ENCODE measurements at regions not wholly inside any gene's neighbourhood (a gene's known extent, or its start where the extent isn't known, plus 50 kb on each side); places are given as distances from the start of the nearest gene placed in this dataset.
"Not testable (repeated sequence)": the region's sequence is repeated elsewhere in the genome, so short reads cannot be mapped to it uniquely, and the experiment has no call there.

DNA sequence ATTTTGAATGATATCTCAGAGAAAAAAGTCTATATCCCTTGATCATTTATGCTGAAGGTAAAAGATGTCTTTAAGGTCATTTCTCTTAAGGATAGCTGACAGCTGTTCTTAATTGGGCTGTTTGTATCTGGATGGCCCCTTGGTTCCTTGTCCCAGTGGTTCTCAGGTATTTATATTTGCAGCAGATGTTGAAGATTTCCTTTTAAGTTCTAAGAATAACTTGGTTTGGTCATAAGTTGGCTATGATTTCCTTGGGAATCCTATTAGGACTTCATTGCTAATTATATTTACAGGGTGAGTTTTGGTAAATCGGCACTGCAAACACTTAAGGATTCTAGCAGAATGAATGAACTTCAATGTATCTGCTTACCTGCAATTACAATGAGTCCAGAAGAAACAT lies 460.4 kb upstream of the SGO1 start:
- DNase-seq: no peak
- no peaks in the 10 kb centered on the region for H3K27me3 Mint-ChIP-seq (ENCODE audit: unreplicated experiment)

DNA sequence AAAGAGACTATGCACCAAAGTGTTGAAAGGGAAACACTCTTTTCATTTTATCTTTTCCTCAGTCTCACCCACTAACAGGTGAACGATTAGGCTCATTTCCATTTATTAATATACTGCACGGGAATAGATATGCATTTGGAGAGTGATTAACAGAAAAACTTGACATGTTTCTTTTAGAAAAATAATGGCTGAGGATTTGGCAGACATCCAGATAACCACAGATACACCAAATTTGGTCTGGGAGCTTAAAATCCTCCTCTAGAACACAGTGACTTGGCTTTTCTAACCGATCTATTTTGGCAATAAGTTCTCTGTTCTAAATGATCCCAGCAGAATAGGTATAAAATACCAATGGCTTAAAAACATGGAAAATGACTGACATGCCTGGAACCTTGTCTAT lies 459.3 kb upstream of the SGO1 start:
- no peak for DNase-seq
- Mint-ChIP-seq H3K27ac (ENCODE audit: unreplicated experiment) (no peak overlapping the region), H3K36me3 (ENCODE audit: unreplicated experiment) (no peaks in the 10 kb centered on the region)

More for the DNA sequence above, 460.4 kb upstream of the SGO1 start:
- H3K4me3 Mint-ChIP-seq (ENCODE audit: unreplicated experiment): no peak overlapping the region
- H3K27ac Mint-ChIP-seq (ENCODE audit: unreplicated experiment): no peak overlapping the region
- H3K4me1 Mint-ChIP-seq (ENCODE audit: low read depth, unreplicated experiment): no peaks in the 10 kb centered on the region
- H3K9me3 Mint-ChIP-seq (ENCODE audit: unreplicated experiment): no peaks in the 10 kb centered on the region
- TF ChIP-seq, protein P1, sequence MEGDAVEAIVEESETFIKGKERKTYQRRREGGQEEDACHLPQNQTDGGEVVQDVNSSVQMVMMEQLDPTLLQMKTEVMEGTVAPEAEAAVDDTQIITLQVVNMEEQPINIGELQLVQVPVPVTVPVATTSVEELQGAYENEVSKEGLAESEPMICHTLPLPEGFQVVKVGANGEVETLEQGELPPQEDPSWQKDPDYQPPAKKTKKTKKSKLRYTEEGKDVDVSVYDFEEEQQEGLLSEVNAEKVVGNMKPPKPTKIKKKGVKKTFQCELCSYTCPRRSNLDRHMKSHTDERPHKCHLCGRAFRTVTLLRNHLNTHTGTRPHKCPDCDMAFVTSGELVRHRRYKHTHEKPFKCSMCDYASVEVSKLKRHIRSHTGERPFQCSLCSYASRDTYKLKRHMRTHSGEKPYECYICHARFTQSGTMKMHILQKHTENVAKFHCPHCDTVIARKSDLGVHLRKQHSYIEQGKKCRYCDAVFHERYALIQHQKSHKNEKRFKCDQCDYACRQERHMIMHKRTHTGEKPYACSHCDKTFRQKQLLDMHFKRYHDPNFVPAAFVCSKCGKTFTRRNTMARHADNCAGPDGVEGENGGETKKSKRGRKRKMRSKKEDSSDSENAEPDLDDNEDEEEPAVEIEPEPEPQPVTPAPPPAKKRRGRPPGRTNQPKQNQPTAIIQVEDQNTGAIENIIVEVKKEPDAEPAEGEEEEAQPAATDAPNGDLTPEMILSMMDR (IDR thresholded peaks at IDR 0.05; ENCODE audit: partially characterized antibody, unreplicated experiment): no peak
- H3K36me3 Mint-ChIP-seq (ENCODE audit: unreplicated experiment): no peaks in the 10 kb centered on the region

DNA sequence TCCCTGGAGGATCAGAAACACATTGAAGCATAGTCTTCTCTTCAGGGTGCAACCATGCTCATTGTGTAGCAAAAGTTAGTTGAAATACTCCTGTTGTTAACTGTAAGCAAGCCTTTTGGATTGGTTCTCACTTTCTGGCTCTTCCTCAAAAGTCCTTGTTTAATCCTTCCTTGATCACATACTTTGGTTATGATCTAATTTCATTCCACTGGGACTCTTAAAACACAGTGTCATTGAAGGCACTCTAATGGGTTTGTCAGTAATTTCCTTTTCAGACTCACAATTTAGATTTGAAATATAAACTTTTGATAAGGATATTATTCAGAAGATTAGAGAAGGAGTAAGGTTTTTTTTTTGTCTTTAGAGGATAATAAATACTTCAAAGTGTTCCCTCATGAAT lies 451.7 kb upstream of the SGO1 start:
- Mint-ChIP-seq H3K4me3 (ENCODE audit: unreplicated experiment) (no peak overlapping the region), H3K9me3 (ENCODE audit: unreplicated experiment) (no peaks in the 10 kb centered on the region), H3K36me3 (ENCODE audit: unreplicated experiment) (no peaks in the 10 kb centered on the region), H3K27ac (ENCODE audit: unreplicated experiment) (no peak overlapping the region), H3K27me3 (ENCODE audit: unreplicated experiment) (no peaks in the 10 kb centered on the region), H3K4me1 (ENCODE audit: low read depth, unreplicated experiment) (peaks cover 2% of the 10 kb centered on the region)
- TF ChIP-seq, protein P1 (IDR thresholded peaks at IDR 0.05; ENCODE audit: partially characterized antibody, unreplicated experiment): no peak
- DNase-seq: no peak

More for the DNA sequence above, 459.3 kb upstream of the SGO1 start:
- no peaks in the 10 kb centered on the region for H3K27me3 Mint-ChIP-seq (ENCODE audit: unreplicated experiment)
- TF ChIP-seq, protein P1 (IDR thresholded peaks at IDR 0.05; ENCODE audit: partially characterized antibody, unreplicated experiment): no peak
- H3K9me3 Mint-ChIP-seq (ENCODE audit: unreplicated experiment): no peaks in the 10 kb centered on the region
- H3K4me3 Mint-ChIP-seq (ENCODE audit: unreplicated experiment): no peak overlapping the region
- H3K4me1 Mint-ChIP-seq (ENCODE audit: low read depth, unreplicated experiment): no peaks in the 10 kb centered on the region

DNA sequence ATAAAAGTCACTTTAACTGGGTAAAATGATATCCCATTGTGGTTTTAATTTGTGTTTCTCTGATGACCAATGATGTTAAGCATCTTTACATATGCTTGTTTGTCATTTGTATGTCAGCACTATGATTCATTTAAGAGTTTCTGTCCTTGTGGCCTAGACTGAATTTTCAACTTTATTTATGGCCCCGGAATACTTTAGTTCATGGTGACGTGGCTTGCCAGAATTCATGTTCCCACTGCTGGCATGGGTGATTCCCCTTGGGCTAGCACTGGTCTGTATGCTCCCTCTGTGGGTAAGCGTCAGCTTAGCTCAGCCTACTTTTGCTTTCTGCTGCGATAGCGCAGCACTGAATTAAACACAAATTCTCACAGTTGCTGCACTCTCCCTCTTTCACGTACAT lies 436.3 kb upstream of the SGO1 start:
- H3K4me1 Mint-ChIP-seq (ENCODE audit: low read depth, unreplicated experiment): peaks cover 2% of the 10 kb centered on the region

DNA sequence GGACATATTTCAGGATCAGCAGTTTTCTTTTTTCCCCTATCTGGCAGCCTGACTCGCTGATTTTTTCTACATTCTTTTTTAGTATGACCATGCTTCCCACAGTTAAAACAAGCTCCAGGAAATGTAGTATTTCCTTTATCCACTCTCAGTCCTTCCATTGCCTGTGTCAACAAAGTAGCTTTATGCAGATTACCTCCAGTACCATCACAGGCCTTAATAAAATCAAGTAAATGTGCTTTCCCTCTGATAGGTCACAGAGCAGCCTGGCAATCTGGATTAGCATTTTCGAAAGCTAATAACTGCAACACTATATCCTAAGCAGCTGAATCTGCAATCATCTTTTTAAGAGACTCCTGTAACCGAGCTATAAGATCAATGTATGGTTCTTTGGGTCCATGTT lies 432.6 kb upstream of the SGO1 start:
- not testable (repeated sequence) for H3K9me3 Mint-ChIP-seq (ENCODE audit: unreplicated experiment); H3K4me3 Mint-ChIP-seq (ENCODE audit: unreplicated experiment); DNase-seq; H3K4me1 Mint-ChIP-seq (ENCODE audit: low read depth, unreplicated experiment); H3K36me3 Mint-ChIP-seq (ENCODE audit: unreplicated experiment); H3K27me3 Mint-ChIP-seq (ENCODE audit: unreplicated experiment)
- H3K27ac Mint-ChIP-seq (ENCODE audit: unreplicated experiment): peak overlapping the region; percentile 1

More for the DNA sequence above, 436.3 kb upstream of the SGO1 start:
- Mint-ChIP-seq H3K27me3 (ENCODE audit: unreplicated experiment) (no peaks in the 10 kb centered on the region), H3K36me3 (ENCODE audit: unreplicated experiment) (no peaks in the 10 kb centered on the region), H3K27ac (ENCODE audit: unreplicated experiment) (no peak overlapping the region), H3K4me3 (ENCODE audit: unreplicated experiment) (no peak overlapping the region), H3K9me3 (ENCODE audit: unreplicated experiment) (no peaks in the 10 kb centered on the region)
- no peak for DNase-seq
- TF ChIP-seq, protein P1 (IDR thresholded peaks at IDR 0.05; ENCODE audit: partially characterized antibody, unreplicated experiment): no peak

DNA sequence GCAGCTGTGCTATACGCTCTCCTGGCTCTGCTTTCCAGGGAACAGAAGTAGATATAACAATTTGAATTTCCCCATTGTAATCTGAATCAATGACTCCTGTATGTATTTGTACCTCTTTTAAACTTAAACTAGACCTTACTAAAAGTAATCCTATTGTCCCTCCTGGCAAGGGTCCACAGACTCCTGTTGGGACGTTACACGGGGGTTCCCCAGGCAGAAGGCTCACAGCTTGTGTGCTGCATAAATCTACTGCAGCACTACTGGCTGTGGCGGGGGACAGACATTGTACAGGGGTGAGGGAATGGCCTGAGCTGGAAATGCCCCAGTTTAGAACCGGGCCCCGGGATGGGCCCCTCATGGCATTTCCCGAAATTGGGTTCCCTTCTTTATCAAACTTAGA lies 432.2 kb upstream of the SGO1 start:
- not testable (repeated sequence) for H3K4me3 Mint-ChIP-seq (ENCODE audit: unreplicated experiment); H3K36me3 Mint-ChIP-seq (ENCODE audit: unreplicated experiment); H3K27ac Mint-ChIP-seq (ENCODE audit: unreplicated experiment); H3K9me3 Mint-ChIP-seq (ENCODE audit: unreplicated experiment); H3K4me1 Mint-ChIP-seq (ENCODE audit: low read depth, unreplicated experiment); DNase-seq; H3K27me3 Mint-ChIP-seq (ENCODE audit: unreplicated experiment)

DNA sequence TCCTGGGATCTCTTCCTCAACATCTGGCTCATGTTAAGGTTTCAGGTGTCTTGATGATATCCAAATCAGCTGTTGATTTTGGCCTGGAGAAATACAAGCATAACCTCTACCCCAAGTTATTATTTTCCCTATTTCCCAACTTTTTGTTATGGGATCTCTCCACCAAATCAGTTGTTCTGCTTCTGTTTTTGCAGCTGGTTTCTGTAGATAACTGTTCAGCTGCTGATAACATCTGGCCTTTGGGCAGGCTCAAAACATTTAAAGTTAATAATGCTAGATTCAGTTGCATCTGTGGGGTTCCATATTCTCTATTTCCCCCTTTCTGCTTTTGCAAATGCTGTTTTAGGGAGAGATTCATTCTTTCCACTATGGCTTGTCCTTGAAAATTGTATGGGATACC lies 430.0 kb upstream of the SGO1 start:
- H3K4me3 Mint-ChIP-seq (ENCODE audit: unreplicated experiment); H3K36me3 Mint-ChIP-seq (ENCODE audit: unreplicated experiment); H3K9me3 Mint-ChIP-seq (ENCODE audit: unreplicated experiment); H3K27ac Mint-ChIP-seq (ENCODE audit: unreplicated experiment); H3K27me3 Mint-ChIP-seq (ENCODE audit: unreplicated experiment); H3K4me1 Mint-ChIP-seq (ENCODE audit: low read depth, unreplicated experiment); DNase-seq: not testable (repeated sequence)

Measured in glutamatergic neuron (in vitro differentiated cells).